IMR-90 (cell line): ENCODE measurements at regions not wholly inside any gene's neighbourhood (a gene's known extent, or its start where the extent isn't known, plus 50 kb on each side); places are given as distances from the start of the nearest gene placed in this dataset.

Experiments used
- ATAC-seq: fragments of 200-7000 bp; cut with Tn5 transposase; 2 replicates; pipeline ENCODE4 v1.9.1; 2020; ENCODE audit warnings: low read depth, mild to moderate bottlenecking, moderate library complexity
- BruUV-seq: library from RNA; stranded (reverse); fragments of 400-500 nt; replicated peaks from 2 replicates; lab custom pipeline; 2021; lab: Mats Ljungman, UMichigan
- CTCF ChIA-PET: fragments of 300-600 bp; formaldehyde crosslinking; extraction: SDS; loops from one replicate; lab custom pipeline; 2021; ENCODE audit warnings: antibody characterized with exemption; lab: Yijun Ruan, JAX
- POLR2A ChIA-PET: fragments of 300-600 bp; sonication (Branson Sonifier 250); formaldehyde crosslinking; loops from one replicate; lab custom pipeline; 2022; ENCODE audit warnings: antibody characterized with exemption; ENCODE audit not compliant: unreplicated experiment; lab: Charles Lee
- DNase-seq: peaks from one replicate; pipeline ENCODE4 v3.0.0; 2013
- H2AFZ ChIP-seq: replicated peaks from 2 replicates; pipeline ENCODE3; 2013; ENCODE audit warnings: low read length, mild to moderate bottlenecking; ENCODE audit not compliant: poor library complexity
- H2AK5ac ChIP-seq: 2 replicates; pipeline ENCODE4 v1.6.1; 2013; ENCODE audit warnings: low read depth, low read length, inconsistent platforms
- H2AK9ac ChIP-seq: replicated peaks from 2 replicates; pipeline ENCODE3; 2013; ENCODE audit warnings: mild to moderate bottlenecking, low read depth, low read length, moderate library complexity; ENCODE audit not compliant: poor library complexity
- H2BK120ac ChIP-seq: 2 replicates; pipeline ENCODE4 v1.6.1; 2013; ENCODE audit warnings: low read depth, low read length, inconsistent platforms
- H2BK15ac ChIP-seq: 3 replicates; pipeline ENCODE4 v1.6.1; 2013; ENCODE audit warnings: low read depth, low read length, inconsistent platforms
- H2BK20ac ChIP-seq: 2 replicates; pipeline ENCODE4 v1.6.1; 2013; ENCODE audit warnings: low read depth, mild to moderate bottlenecking, inconsistent platforms, low read length, moderate library complexity
- H2BK5ac ChIP-seq: 2 replicates; pipeline ENCODE4 v1.6.1; 2013; ENCODE audit warnings: mild to moderate bottlenecking, low read depth, low read length, inconsistent platforms; ENCODE audit not compliant: poor library complexity, severe bottlenecking
- H3K14ac ChIP-seq: replicated peaks from 2 replicates; pipeline ENCODE4 v1.6.1; 2013; ENCODE audit warnings: low read depth, low read length, inconsistent platforms
- H3K18ac ChIP-seq: 2 replicates; pipeline ENCODE4 v1.6.1; 2013; ENCODE audit warnings: low read depth, low read length, control low read depth
- H3K23ac ChIP-seq: 2 replicates; pipeline ENCODE4 v1.6.1; 2013; ENCODE audit warnings: low read depth, low read length, inconsistent platforms
- H3K27ac ChIP-seq: 2 replicates; pipeline ENCODE4 v1.5.1; 2013; ENCODE audit warnings: mild to moderate bottlenecking, control low read depth, low read length; ENCODE audit not compliant: insufficient read depth
- H3K27me3 ChIP-seq: 2 replicates; pipeline ENCODE4 v1.6.1; 2013; ENCODE audit warnings: low read length; ENCODE audit not compliant: control insufficient read depth, insufficient read depth
- H3K36me3 ChIP-seq: 2 replicates; pipeline ENCODE4 v1.6.1; 2013; ENCODE audit warnings: low read length, mixed read lengths; ENCODE audit not compliant: control insufficient read depth, insufficient read depth
- H3K4ac ChIP-seq: 2 replicates; pipeline ENCODE4 v1.6.1; 2013; ENCODE audit warnings: low read depth, low read length, inconsistent platforms
- H3K4me1 ChIP-seq: 2 replicates; pipeline ENCODE4 v1.6.1; 2013; ENCODE audit warnings: low read length, mixed read lengths; ENCODE audit not compliant: control insufficient read depth, insufficient read depth
- H3K4me2 ChIP-seq: 2 replicates; pipeline ENCODE4 v1.6.1; 2013; ENCODE audit warnings: low read depth, mild to moderate bottlenecking, control low read depth, low read length, moderate library complexity
- H3K4me3 ChIP-seq: 2 replicates; pipeline ENCODE4 v1.5.1; 2013; ENCODE audit warnings: low read depth, mild to moderate bottlenecking, control low read depth, low read length, moderate library complexity; ENCODE audit not compliant: insufficient read depth
- H3K56ac ChIP-seq: 2 replicates; pipeline ENCODE4 v1.6.1; 2013; ENCODE audit warnings: low read length, inconsistent platforms; ENCODE audit not compliant: insufficient read depth; ENCODE audit errors: extremely low read depth
- H3K79me1 ChIP-seq, 2 experiments: 2 replicates each; pipeline ENCODE4 v1.6.1; 2013; ENCODE audit warnings: low read length in 2 of 2, inconsistent platforms in 1 of 2, low read depth in 1 of 2
- H3K9ac ChIP-seq: 2 replicates; pipeline ENCODE4 v1.6.1; 2013; ENCODE audit warnings: low read depth, low read length, control low read depth
- H3K9me1 ChIP-seq: 2 replicates; pipeline ENCODE4 v1.6.1; 2013; ENCODE audit warnings: low read length, inconsistent platforms; ENCODE audit not compliant: insufficient read depth
- H3K9me3 ChIP-seq: 2 replicates; pipeline ENCODE4 v1.6.1; 2013; ENCODE audit warnings: low read length; ENCODE audit not compliant: control insufficient read depth, insufficient read depth
- H4K20me1 ChIP-seq: 2 replicates; pipeline ENCODE4 v1.6.1; 2013; ENCODE audit warnings: low read length, inconsistent platforms; ENCODE audit not compliant: insufficient read depth
- H4K5ac ChIP-seq: 2 replicates; pipeline ENCODE4 v1.6.1; 2013; ENCODE audit warnings: mild to moderate bottlenecking, low read depth, low read length, control low read depth
- H4K8ac ChIP-seq, 2 experiments: 2 replicates each; pipeline ENCODE4 v1.6.1; 2013; ENCODE audit warnings: low read depth in 2 of 2, low read length in 2 of 2, control low read depth in 1 of 2, inconsistent platforms in 1 of 2
- H4K91ac ChIP-seq: 2 replicates; pipeline ENCODE4 v1.6.1; 2013; ENCODE audit warnings: low read depth, low read length, inconsistent platforms; ENCODE audit not compliant: insufficient read depth
- BHLHE40 ChIP-seq: fragments of 150-350 bp; IDR thresholded peaks from 2 replicates; pipeline ENCODE4 v1.6.1; 2016; ENCODE audit warnings: mild to moderate bottlenecking, low read depth, low read length
- CEBPB ChIP-seq: IDR thresholded peaks from 2 replicates; pipeline ENCODE4 v1.6.1; 2012; ENCODE audit warnings: low read depth, low read length, improper control_type of control experiment
- CHD1 ChIP-seq: IDR thresholded peaks from 2 replicates; pipeline ENCODE4 v1.6.1; 2012; ENCODE audit warnings: low read depth, low read length, improper control_type of control experiment
- CTCF ChIP-seq: conservative IDR thresholded peaks from 2 replicates; pipeline ENCODE4 v1.5.1; 2012; ENCODE audit warnings: mild to moderate bottlenecking, low read depth, low read length, improper control_type of control experiment
- ELK1 ChIP-seq: fragments of 150-350 bp; IDR thresholded peaks from 2 replicates; pipeline ENCODE4 v1.6.1; 2016; ENCODE audit warnings: low read depth, mild to moderate bottlenecking, low read length, moderate library complexity, borderline replicate concordance
- FOS ChIP-seq: fragments of 150-350 bp; IDR thresholded peaks from 2 replicates; pipeline ENCODE4 v1.6.1; 2016; ENCODE audit warnings: low read depth, low read length
- MAFK ChIP-seq: IDR thresholded peaks from 2 replicates; pipeline ENCODE4 v1.6.1; 2012; ENCODE audit warnings: low read depth, low read length, improper control_type of control experiment
- MAZ ChIP-seq: IDR thresholded peaks from 2 replicates; pipeline ENCODE4 v1.6.1; 2012; ENCODE audit warnings: low read depth, mild to moderate bottlenecking, low read length, improper control_type of control experiment, moderate library complexity, borderline replicate concordance
- MXI1 ChIP-seq: IDR thresholded peaks from 2 replicates; pipeline ENCODE4 v1.6.1; 2012; ENCODE audit warnings: low read depth, mild to moderate bottlenecking, low read length, moderate library complexity, borderline replicate concordance
- NFE2L2 ChIP-seq: fragments of 150-350 bp; IDR thresholded peaks from 2 replicates; pipeline ENCODE4 v1.6.1; 2016; ENCODE audit warnings: low read depth, mild to moderate bottlenecking, low read length
- POLR2A ChIP-seq: IDR thresholded peaks from 2 replicates; pipeline ENCODE4 v1.6.1; 2012; ENCODE audit warnings: mild to moderate bottlenecking, low read depth, low read length
- RAD21 ChIP-seq: IDR thresholded peaks from 2 replicates; pipeline ENCODE4 v1.6.1; 2012; ENCODE audit warnings: low read length, improper control_type of control experiment
- RFX5 ChIP-seq: IDR thresholded peaks from 2 replicates; pipeline ENCODE4 v1.8.0; 2012; ENCODE audit warnings: low read depth, mild to moderate bottlenecking, low read length, moderate library complexity
- SMC3 ChIP-seq: fragments of 150-350 bp; IDR thresholded peaks from 2 replicates; pipeline ENCODE4 v1.6.1; 2016; ENCODE audit warnings: low read depth, mild to moderate bottlenecking, antibody characterized with exemption, low read length, moderate library complexity
- WGBS, 2 experiments: methylation state at CpG; one replicate each; pipeline versions ENCODE4 v1.1.5 to v1.1.7; 2013; ENCODE audit warnings: missing lambda C conversion rate in 2 of 2; ENCODE audit not compliant: insufficient read length in 1 of 2; ENCODE audit errors: extremely low coverage in 2 of 2; 5-methylcytosine and 5-hydroxymethylcytosine counted together
- dilution Hi-C: fragments of 300-500 bp; cut with HindIII; formaldehyde crosslinking; loops from one replicate; pipeline ENCODE4 v1.14.3; 2018; ENCODE audit warnings: low sequenced_read_pairs; ENCODE audit not compliant: unreplicated experiment
- in situ Hi-C: fragments of 300-500 bp; cut with MboI; formaldehyde crosslinking; loops from 3 replicates; pipeline ENCODE4 v1.14.3; 2019; ENCODE audit warnings: low sequenced_read_pairs, inconsistent platforms, mixed read lengths
- intact Hi-C: fragments of 100-400 bp; cut with micrococcal nuclease; formaldehyde crosslinking; loops from 2 replicates; pipeline ENCODE4 v1.10.0; 2022
- TF ChIP-seq, protein P1 (sequence below): fragments of 150-350 bp; IDR thresholded peaks from 2 replicates; pipeline ENCODE4 v1.6.1; 2017; ENCODE audit warnings: mild to moderate bottlenecking, antibody characterized with exemption, low read length, low read depth

DNA sequence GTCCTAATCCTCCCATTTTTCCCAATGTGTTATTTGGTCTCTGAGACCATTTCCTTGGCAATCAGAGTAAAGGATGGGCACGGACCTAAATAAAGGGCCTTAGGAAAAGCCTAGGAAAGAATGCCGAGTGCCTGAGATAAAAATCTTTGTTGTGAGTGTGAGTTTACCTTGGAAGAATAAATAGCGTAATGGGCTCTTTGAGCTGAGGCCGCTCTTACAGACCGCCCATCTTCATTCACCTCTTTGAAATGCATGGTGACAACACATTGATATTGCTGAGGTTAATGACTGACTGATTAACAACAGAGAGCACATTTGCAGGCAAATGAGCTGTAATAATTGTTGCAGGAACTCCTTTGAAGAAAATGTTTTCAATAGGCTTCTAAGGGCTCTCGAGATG is 1967.1 kb upstream of the WWC1 start:
- Histone ChIP-seq H3K27ac (no peak overlapping the region), H2BK120ac (no peak overlapping the region), H3K18ac (no peak overlapping the region), H3K27me3 (no peaks in the 10 kb centered on the region), H3K4me2 (no peak overlapping the region), H4K5ac (no peak overlapping the region), H3K79me1 (no peaks in the 10 kb centered on the region), H3K4me1 (no peaks in the 10 kb centered on the region), H2BK20ac (no peak overlapping the region), H4K8ac (no peak overlapping the region), H3K23ac (no peak overlapping the region), H3K36me3 (no peaks in the 10 kb centered on the region), H2BK15ac (no peak overlapping the region), H4K20me1 (no peaks in the 10 kb centered on the region), H2BK5ac (no peak overlapping the region), H3K4me3 (no peak overlapping the region), H3K14ac (no peak overlapping the region), H2AFZ (no peak overlapping the region), H3K9me1 (no peaks in the 10 kb centered on the region), H3K9me3 (peaks cover 14% of the 10 kb centered on the region), H3K9ac (no peak overlapping the region), H4K91ac (no peak overlapping the region), H3K4ac (no peak overlapping the region), H3K56ac (no peak overlapping the region), H2AK9ac (no peak overlapping the region), H2AK5ac (no peak overlapping the region)
- WGBS, 2 experiments: no CpG with 5 or more reads among the region's 6 CpGs
- BruUV-seq: no TSS peak
- no peak for DNase-seq
- ATAC-seq: no peak
- no peak for TF ChIP-seq BHLHE40
- TF ChIP-seq NFE2L2: no peak
- TF ChIP-seq SMC3: no peak
- no peak for TF ChIP-seq FOS
- no peak for TF ChIP-seq MAFK
- no peak for TF ChIP-seq RFX5
- TF ChIP-seq CTCF: no peak
- TF ChIP-seq MXI1: no peak
- no peak for TF ChIP-seq RAD21
- TF ChIP-seq MAZ: no peak
- TF ChIP-seq, protein P1, sequence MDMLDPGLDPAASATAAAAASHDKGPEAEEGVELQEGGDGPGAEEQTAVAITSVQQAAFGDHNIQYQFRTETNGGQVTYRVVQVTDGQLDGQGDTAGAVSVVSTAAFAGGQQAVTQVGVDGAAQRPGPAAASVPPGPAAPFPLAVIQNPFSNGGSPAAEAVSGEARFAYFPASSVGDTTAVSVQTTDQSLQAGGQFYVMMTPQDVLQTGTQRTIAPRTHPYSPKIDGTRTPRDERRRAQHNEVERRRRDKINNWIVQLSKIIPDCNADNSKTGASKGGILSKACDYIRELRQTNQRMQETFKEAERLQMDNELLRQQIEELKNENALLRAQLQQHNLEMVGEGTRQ: no peak
- no peak for TF ChIP-seq POLR2A
- no peak for TF ChIP-seq CEBPB
- no peak for TF ChIP-seq ELK1
- no peak for TF ChIP-seq CHD1
- in situ Hi-C loops (no loop called here), intact Hi-C loops (no loop called here), dilution Hi-C loops (no loop called here)
- ChIA-PET POLR2A (no interaction called here), CTCF (no interaction called here)
